ENCODE measurements at regions not wholly inside any gene's neighbourhood (a gene's known extent, or its start where the extent isn't known, plus 50 kb on each side); places are given as distances from the start of the nearest gene placed in this dataset.

GRCh38 chr2:3099860-3100234, 277.8 kb downstream of the EIPR1 start:
- no peak for DNase-seq

GRCh38 chr2:3099145-3099859, 278.3 kb downstream of the EIPR1 start:
- DNase-seq = no peak

- no peak for DNase-seq
Measured at GRCh38 chr2:3098231-3098630, 279.4 kb downstream of the EIPR1 start.

GRCh38 chr2:3097804-3098203, 279.8 kb downstream of the EIPR1 start:
- no peak for DNase-seq

GRCh38 chr2:3094999-3095958, 282.3 kb downstream of the EIPR1 start:
- DNase-seq = no peak

- no peak for DNase-seq
Measured at GRCh38 chr2:3094318-3094717, 283.3 kb downstream of the EIPR1 start.

GRCh38 chr2:3091696-3092095, 285.9 kb downstream of the EIPR1 start:
- DNase-seq = no peak

- no peak for DNase-seq
Measured at GRCh38 chr2:3082705-3083104, 294.9 kb downstream of the EIPR1 start.

- DNase-seq = no peak
Measured at GRCh38 chr2:3079959-3080948, 297.4 kb downstream of the EIPR1 start.

GRCh38 chr2:3079466-3079865, 298.2 kb downstream of the EIPR1 start:
- DNase-seq = no peak

- DNase-seq = no peak
Measured at GRCh38 chr2:3078684-3079083, 298.9 kb downstream of the EIPR1 start.

- no peak for DNase-seq
Measured at GRCh38 chr2:3076848-3077642, 300.6 kb downstream of the EIPR1 start.

- no peak for DNase-seq
Measured at GRCh38 chr2:3075991-3076340, 301.7 kb downstream of the EIPR1 start.

GRCh38 chr2:3075316-3075990, 302.2 kb downstream of the EIPR1 start:
- no peak for DNase-seq

GRCh38 chr2:3073704-3074103, 303.9 kb downstream of the EIPR1 start:
- DNase-seq = no peak

GRCh38 chr2:3073041-3073595, 304.5 kb downstream of the EIPR1 start:
- no peak for DNase-seq

GRCh38 chr2:3071685-3072263, 305.8 kb downstream of the EIPR1 start:
- no peak for DNase-seq

GRCh38 chr2:3066831-3067230, 310.8 kb downstream of the EIPR1 start:
- no peak for DNase-seq

GRCh38 chr2:3065928-3066327, 311.7 kb downstream of the EIPR1 start:
- DNase-seq = no peak

GRCh38 chr2:3062476-3063260, 314.9 kb downstream of the EIPR1 start:
- no peak for DNase-seq

Measured in fibroblast of skin of abdomen (primary cell).